H54 (cell line): ENCODE measurements at regions not wholly inside any gene's neighbourhood (a gene's known extent, or its start where the extent isn't known, plus 50 kb on each side); places are given as distances from the start of the nearest gene placed in this dataset.
A peak's percentile ranks its signal among the peaks of the same experiment; 100 is the strongest.
"Not testable (repeated sequence)": the region's sequence is repeated elsewhere in the genome, so short reads cannot be mapped to it uniquely, and the experiment has no call there.

Experiments
- DNase-seq: peaks from one replicate; pipeline ENCODE4 v3.0.0; 2011; ENCODE audit warnings: low spot score, mixed read lengths; ENCODE audit not compliant: insufficient read length
- FAIRE-seq: peaks from 3 replicates; lab custom pipeline; 2011; peaks lifted over from hg19 to GRCh38; lab: Jason Lieb, UNC

DNA sequence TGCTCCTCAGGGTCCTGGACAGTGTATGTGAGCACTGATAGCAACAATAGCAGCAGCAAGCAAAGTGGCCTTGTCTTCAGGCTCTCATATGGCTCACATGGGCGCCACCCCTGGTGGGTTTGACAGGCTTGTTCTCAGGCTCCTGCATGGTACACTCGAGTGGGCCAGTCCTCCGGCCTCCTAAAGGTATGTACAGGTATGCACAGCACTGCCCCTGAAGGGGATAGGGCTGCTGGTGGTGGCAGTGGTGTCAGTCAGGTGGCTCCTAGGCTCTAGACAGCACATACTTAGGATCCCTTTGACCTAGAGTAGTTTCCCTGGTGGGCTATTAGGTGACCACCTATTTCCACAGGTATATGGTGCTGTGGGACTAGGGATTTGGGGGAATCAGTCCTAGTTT is 79.8 kb downstream of the LGALS9B start:
- FAIRE-seq, DNase-seq: not testable (repeated sequence)

DNA sequence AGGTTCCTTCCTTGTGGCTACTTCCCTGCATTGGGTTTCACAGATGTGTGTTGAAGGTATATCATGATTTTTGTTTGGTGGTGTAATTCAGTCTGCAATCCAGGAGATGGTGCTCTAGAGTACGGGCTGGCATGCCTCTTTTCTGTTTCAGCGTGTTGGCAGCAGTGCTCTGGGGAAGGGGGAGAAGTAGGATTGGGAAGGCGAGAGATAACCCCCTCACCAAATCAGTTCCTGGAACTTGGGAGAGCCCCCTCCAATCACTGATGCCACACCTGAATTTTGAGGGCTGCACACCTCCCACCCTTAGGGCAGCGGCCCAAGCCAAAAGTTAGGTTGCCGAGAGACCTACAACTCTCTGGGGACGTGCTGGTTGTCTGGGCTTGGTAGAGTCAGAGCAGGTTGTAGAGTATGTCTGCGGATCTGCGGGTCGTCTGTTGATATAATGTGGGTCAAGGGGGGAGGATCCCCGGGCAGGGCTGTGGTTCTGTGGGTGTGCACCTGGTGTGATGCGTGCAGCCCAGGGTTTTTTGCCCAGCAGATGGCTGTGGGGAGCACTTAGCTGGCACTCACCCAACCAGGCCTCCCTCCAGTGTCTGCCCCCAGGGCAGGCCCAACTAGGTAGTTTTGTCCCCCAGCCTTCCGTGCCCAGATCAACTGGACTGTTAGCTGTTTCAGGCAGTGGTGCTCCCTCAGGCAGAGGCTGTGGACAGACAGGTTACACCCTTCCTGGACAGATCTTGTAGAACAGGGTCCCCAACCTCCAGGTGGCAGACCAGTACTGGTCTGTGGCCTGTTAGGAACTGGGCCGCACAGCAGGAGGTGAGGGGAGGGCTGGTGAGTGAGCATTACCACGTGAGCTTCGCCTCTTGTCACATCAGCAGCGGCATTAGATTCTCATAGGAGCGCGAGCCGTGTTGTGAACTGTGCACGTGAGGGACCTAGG is 85.7 kb downstream of the LGALS9B start:
- peak; percentile 94 for FAIRE-seq
- DNase-seq, result not testable (repeated sequence)

DNA sequence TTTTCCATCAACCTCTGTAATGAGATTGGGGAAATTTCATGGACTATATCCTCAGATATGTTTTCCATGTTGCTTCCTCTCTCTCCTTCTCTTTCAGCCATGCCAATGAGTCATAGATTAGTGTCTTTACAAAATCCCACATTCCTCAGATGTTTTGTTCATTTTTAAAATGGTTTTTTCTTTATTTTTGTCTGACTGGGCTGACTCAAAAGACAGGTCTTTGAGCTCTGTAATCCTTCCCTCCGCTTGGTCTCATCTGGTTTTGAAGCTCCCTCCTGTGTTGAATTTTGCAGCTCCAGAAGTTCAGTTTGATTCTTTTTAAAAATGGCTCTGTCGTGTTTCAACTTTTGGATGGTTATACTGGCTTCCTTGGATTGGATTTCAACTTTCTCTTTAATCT is 86.7 kb downstream of the LGALS9B start:
- FAIRE-seq, DNase-seq: not testable (repeated sequence)

DNA sequence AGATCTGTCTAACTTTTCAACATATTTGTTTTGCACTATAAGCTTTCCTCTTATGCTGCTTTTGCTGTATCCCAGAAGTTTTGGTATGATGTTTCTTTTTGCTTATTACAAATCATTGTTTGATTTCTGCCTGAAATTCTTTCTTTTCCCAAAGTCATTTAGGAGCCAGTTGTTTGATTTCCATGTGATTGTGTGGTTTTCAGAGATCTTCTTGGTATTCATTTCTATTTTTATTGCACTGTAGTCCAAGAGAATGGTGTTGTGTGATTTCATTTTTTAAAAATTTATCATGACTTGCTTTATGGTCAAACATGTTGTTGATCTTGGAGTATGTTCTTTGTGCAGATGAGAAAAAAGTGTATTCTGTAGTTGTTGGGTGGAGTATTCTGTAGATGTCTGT is 88.1 kb downstream of the LGALS9B start:
- not testable (repeated sequence) for DNase-seq
- peak; percentile 48 for FAIRE-seq

DNA sequence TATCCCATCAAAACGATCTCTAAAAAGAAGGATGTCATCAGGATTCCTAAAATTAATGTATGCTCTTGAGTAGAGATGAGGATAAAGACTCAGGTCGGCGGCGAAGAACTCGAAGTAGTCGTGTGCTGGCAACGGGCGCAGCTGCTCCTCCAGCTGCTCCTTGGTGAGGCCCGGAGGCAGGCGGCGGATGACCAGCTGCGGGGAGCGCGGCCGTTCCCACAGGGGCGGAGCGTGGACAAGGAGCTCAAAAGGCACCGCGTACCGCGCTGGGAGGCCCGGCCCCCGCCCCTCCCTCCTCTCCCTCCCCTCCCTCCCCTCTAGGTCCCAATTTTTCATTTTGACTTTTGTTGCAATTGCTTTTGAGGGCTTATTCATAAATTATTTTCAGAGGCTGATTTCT is 90.7 kb downstream of the LGALS9B start:
- DNase-seq, FAIRE-seq: not testable (repeated sequence)

DNA sequence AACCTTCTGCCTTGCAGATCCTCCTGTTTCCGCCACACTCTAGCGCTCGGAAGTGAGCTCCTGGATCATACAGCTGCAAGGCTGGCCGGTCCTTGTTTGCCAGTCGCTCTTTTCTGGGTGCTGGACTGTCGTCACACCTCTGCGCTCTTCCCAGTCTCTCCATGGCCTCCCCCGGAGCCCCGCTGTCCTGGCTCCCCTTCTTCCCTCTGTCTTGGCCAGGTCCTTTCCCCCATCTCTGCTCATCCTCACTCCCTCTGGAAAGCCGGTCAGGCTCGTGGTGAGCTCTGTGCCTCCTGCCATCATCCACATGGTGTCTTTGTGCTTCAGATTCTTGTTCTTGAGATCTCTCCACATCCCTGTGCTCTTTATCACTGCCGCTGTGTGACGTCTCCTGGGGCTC is 91.6 kb downstream of the LGALS9B start:
- DNase-seq, FAIRE-seq: not testable (repeated sequence)
